ENCODE measurements at regions not wholly inside any gene's neighbourhood (a gene's known extent, or its start where the extent isn't known, plus 50 kb on each side); places are given as distances from the start of the nearest gene placed in this dataset.
"Not testable (repeated sequence)": the region's sequence is repeated elsewhere in the genome, so short reads cannot be mapped to it uniquely, and the experiment has no call there.

GRCh38 chr4:122077653-122078052 lies 74.5 kb upstream of the BLTP1 start:
- not testable (repeated sequence) for TF ChIP-seq CTCF (IDR thresholded peaks at IDR 0.05; ENCODE audit: low read depth, low read length); EZH2phosphoT487 (IDR thresholded peaks at IDR 0.05; ENCODE audit: low read depth)
